OCI-LY1 (cell line): ENCODE measurements at regions not wholly inside any gene's neighbourhood (a gene's known extent, or its start where the extent isn't known, plus 50 kb on each side); places are given as distances from the start of the nearest gene placed in this dataset.

Experiments
- H2AFZ ChIP-seq: fragments of 200-600 bp; sonication (generic), shearing (Covaris generic); 2 replicates; pipeline ENCODE4 v1.6.0; 2014; ENCODE audit warnings: antibody characterized with exemption, mild to moderate bottlenecking, low read length
- H3F3A ChIP-seq: fragments of 200-600 bp; sonication (generic), shearing (Covaris generic); 2 replicates; pipeline ENCODE4 v1.6.0; 2014; ENCODE audit warnings: mild to moderate bottlenecking, antibody characterized with exemption, low read length, moderate library complexity; ENCODE audit not compliant: insufficient read depth
- H3K27ac ChIP-seq: fragments of 200-600 bp; sonication (generic); 2 replicates; pipeline ENCODE4 v1.5.1; 2014; ENCODE audit warnings: low read length, mixed run types, mild to moderate bottlenecking, low read depth; ENCODE audit not compliant: poor library complexity, severe bottlenecking
- H3K27me3 ChIP-seq: fragments of 200-600 bp; sonication (generic); 2 replicates; pipeline ENCODE4 v1.6.0; 2014; ENCODE audit warnings: antibody characterized with exemption, mild to moderate bottlenecking, low read length, moderate library complexity; ENCODE audit not compliant: insufficient read depth
- H3K36me3 ChIP-seq: fragments of 200-600 bp; sonication (generic); 2 replicates; pipeline ENCODE4 v1.6.1; 2014; ENCODE audit warnings: mild to moderate bottlenecking, antibody characterized with exemption, low read length, moderate library complexity, mixed read lengths; ENCODE audit not compliant: insufficient read depth
- H3K4me1 ChIP-seq: fragments of 200-600 bp; sonication (generic); 2 replicates; pipeline ENCODE4 v1.5.1; 2014; ENCODE audit warnings: mild to moderate bottlenecking, low read length, moderate library complexity; ENCODE audit not compliant: insufficient read depth, severe bottlenecking
- H3K4me2 ChIP-seq: fragments of 200-600 bp; sonication (generic), shearing (Covaris generic); 2 replicates; pipeline ENCODE4 v1.6.1; 2014; ENCODE audit warnings: low read length
- H3K4me3 ChIP-seq: fragments of 200-600 bp; sonication (generic); 2 replicates; pipeline ENCODE4 v1.5.1; 2014; ENCODE audit warnings: low read length, low read depth, mild to moderate bottlenecking, mixed read lengths; ENCODE audit not compliant: poor library complexity, severe bottlenecking
- H3K79me2 ChIP-seq: fragments of 200-600 bp; shearing (Covaris generic); 2 replicates; pipeline ENCODE4 v1.6.1; 2016; ENCODE audit warnings: mixed run types, low read length, mixed read lengths; ENCODE audit not compliant: insufficient read depth
- H3K9ac ChIP-seq: fragments of 200-600 bp; sonication (generic), shearing (Covaris generic); 2 replicates; pipeline ENCODE4 v1.6.1; 2014; ENCODE audit warnings: mild to moderate bottlenecking, low read length, mixed read lengths
- H3K9me2 ChIP-seq: fragments of 200-600 bp; sonication (generic), shearing (Covaris generic); 2 replicates; pipeline ENCODE4 v1.6.1; 2014; ENCODE audit warnings: low read depth, mild to moderate bottlenecking, low read length, mixed read lengths
- H3K9me3 ChIP-seq: fragments of 200-600 bp; shearing (Covaris generic); 2 replicates; pipeline ENCODE4 v1.6.1; 2014; ENCODE audit warnings: low read length, mixed read lengths
- H4K20me1 ChIP-seq: fragments of 200-600 bp; sonication (generic), shearing (Covaris generic); 2 replicates; pipeline ENCODE4 v1.6.0; 2016; ENCODE audit warnings: mild to moderate bottlenecking, low read length; ENCODE audit not compliant: insufficient read depth
- EZH2 ChIP-seq: fragments of 200-600 bp; sonication (generic), shearing (Covaris generic); IDR thresholded peaks from 2 replicates; pipeline ENCODE4 v1.8.0; 2017; ENCODE audit warnings: borderline replicate concordance, mixed run types, mild to moderate bottlenecking, antibody characterized with exemption, low read length, moderate library complexity, mixed read lengths
- TF ChIP-seq, protein P1 (sequence below): fragments of 200-600 bp; sonication (generic), shearing (Covaris generic); IDR thresholded peaks from 2 replicates; pipeline ENCODE4 v1.5.1; 2017; ENCODE audit warnings: mild to moderate bottlenecking, antibody characterized with exemption, low read length, moderate library complexity, mixed read lengths

DNA sequence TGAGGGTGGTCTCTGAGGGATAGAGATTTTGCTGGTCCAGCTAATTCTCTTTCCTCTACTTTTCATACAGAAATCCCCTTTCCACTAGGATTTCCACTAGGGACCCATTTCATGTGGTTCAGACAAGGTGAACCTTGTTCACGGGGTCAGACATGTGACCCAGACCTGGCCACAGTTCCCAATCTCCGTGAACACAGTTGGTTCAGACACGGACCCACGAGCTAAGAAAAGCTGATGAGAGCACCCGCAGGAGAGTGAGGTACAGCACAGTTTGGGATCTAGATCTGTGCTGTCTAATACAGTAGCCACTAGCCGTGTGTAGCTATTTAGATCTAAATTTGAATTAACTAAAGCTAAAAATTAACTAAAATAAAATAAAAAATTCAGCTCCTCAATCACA lies 88.1 kb downstream of the AXIN2 start:
- Histone ChIP-seq H3K36me3 (no peaks in the 10 kb centered on the region; the same call in 1 of the 2 replicates), H3K79me2 (no peaks in the 10 kb centered on the region), H3K9me3 (no peaks in the 10 kb centered on the region), H3K4me2 (no peak overlapping the region), H2AFZ (no peak overlapping the region), H3K4me3 (no peak overlapping the region), H3F3A (no peaks in the 10 kb centered on the region), H3K9ac (no peak overlapping the region), H3K27ac (no peak overlapping the region), H3K4me1 (no peaks in the 10 kb centered on the region), H3K9me2 (no peaks in the 10 kb centered on the region), H4K20me1 (no peaks in the 10 kb centered on the region), H3K27me3 (no peaks in the 10 kb centered on the region)
- TF ChIP-seq EZH2: no peak
- TF ChIP-seq, protein P1, sequence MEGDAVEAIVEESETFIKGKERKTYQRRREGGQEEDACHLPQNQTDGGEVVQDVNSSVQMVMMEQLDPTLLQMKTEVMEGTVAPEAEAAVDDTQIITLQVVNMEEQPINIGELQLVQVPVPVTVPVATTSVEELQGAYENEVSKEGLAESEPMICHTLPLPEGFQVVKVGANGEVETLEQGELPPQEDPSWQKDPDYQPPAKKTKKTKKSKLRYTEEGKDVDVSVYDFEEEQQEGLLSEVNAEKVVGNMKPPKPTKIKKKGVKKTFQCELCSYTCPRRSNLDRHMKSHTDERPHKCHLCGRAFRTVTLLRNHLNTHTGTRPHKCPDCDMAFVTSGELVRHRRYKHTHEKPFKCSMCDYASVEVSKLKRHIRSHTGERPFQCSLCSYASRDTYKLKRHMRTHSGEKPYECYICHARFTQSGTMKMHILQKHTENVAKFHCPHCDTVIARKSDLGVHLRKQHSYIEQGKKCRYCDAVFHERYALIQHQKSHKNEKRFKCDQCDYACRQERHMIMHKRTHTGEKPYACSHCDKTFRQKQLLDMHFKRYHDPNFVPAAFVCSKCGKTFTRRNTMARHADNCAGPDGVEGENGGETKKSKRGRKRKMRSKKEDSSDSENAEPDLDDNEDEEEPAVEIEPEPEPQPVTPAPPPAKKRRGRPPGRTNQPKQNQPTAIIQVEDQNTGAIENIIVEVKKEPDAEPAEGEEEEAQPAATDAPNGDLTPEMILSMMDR: no peak

DNA sequence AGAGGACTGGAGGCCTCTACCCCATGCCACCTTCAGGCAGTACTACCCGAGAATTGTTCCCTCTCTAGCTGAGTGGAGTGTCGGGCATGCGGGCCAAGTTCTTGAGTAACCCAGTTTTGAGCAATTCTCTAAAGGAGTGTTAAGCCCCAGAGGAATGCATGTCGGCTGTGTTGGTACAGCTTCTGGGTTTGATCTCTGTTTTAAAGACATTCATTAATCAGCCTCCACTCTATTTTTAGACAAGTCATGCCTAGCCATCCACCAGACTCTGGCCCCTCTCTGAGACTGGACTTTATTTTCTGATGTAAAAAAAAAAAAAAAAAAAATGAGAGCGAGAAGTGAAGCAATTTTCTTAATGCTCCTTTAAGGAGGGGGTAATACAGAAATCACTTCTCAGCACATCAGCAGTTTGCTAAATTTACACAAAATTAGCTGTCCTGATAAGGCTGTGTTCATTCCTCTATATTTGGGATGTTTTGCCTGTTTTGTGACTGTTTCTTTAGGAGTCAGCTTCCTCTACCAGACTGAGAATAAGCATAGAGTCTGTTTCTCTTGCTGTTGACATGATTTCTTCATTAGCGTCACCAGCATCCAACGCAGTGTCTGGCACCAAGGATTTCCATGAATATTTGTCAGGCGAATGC lies 88.7 kb downstream of the AXIN2 start:
- Histone ChIP-seq H2AFZ (no peak overlapping the region), H3K4me3 (no peak overlapping the region), H3K9ac (no peak overlapping the region), H3K9me3 (no peaks in the 10 kb centered on the region), H3K27me3 (no peaks in the 10 kb centered on the region), H3K4me2 (no peak overlapping the region), H3K9me2 (no peaks in the 10 kb centered on the region), H3K4me1 (no peaks in the 10 kb centered on the region), H3K36me3 (no peaks in the 10 kb centered on the region; the same call in 1 of the 2 replicates), H3F3A (no peaks in the 10 kb centered on the region), H3K27ac (no peak overlapping the region), H4K20me1 (no peaks in the 10 kb centered on the region), H3K79me2 (no peaks in the 10 kb centered on the region)
- no peak for TF ChIP-seq EZH2
- TF ChIP-seq, protein P1: no peak

DNA sequence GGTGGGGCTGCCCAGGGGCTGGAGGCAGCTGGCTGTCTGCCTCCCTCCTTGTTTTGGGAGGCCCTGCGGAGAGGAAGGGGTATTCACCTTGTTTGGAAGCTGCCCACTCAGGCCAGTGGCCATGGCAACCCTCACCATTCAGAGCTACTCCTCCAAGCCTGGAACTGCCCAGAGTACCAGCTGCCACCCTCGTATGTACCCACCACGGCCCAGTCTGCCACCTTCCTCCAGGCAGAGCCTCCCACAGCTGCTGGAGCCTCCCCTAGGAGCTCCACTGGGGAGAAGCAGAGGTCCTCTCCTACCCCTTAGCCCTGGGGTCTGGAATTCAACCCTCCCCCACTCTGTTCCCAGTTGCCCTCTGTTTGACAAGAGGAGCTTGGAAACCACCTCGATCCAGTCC lies 90.7 kb downstream of the AXIN2 start:
- H3F3A ChIP-seq: no peaks in the 10 kb centered on the region
- no peaks in the 10 kb centered on the region for H3K9me3 ChIP-seq
- no peaks in the 10 kb centered on the region for H3K4me1 ChIP-seq
- H3K9me2 ChIP-seq: no peaks in the 10 kb centered on the region
- no peak overlapping the region for H2AFZ ChIP-seq
- no peak overlapping the region for H3K27ac ChIP-seq
- no peak overlapping the region for H3K4me3 ChIP-seq
- no peaks in the 10 kb centered on the region for H3K27me3 ChIP-seq
- H3K9ac ChIP-seq: no peak overlapping the region
- H3K36me3 ChIP-seq: no peaks in the 10 kb centered on the region; the same call in 1 of the 2 replicates
- H4K20me1 ChIP-seq: no peaks in the 10 kb centered on the region
- TF ChIP-seq, protein P1: no peak
- H3K4me2 ChIP-seq: no peak overlapping the region
- H3K79me2 ChIP-seq: no peaks in the 10 kb centered on the region
